Stimulated activated CD8-positive, alpha-beta memory T cell treated with anti-CD3 and anti-CD28 coated beads, Interleukin-4, amount 100 ng/mL, for 48 hours (primary cell): ENCODE measurements at regions not wholly inside any gene's neighbourhood (a gene's known extent, or its start where the extent isn't known, plus 50 kb on each side); places are given as distances from the start of the nearest gene placed in this dataset.

ENCODE experiments used
- DNase-seq: peaks from one replicate; pipeline ENCODE4 v3.0.0-alpha.2; 2020

DNA sequence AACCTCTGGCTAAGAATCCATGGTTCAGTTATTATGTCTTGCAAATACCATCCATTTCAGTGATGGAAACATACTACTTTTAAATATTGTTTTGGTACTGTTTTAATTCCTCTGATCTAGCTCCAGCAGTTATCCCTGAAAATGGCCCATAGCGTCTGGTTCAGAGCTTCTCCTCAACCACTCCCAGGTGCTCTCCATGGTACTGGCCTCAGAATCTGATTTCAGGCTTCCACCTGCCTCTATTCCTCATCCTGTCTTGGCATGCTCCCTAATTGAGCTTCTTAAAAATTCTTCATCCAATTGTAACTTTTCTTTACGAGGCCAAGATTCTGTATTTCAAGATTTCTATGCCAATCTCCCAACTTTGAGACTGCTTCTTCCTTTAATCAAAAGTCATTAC is 236.3 kb downstream of the HTR7 start:
- no peak for DNase-seq

DNA sequence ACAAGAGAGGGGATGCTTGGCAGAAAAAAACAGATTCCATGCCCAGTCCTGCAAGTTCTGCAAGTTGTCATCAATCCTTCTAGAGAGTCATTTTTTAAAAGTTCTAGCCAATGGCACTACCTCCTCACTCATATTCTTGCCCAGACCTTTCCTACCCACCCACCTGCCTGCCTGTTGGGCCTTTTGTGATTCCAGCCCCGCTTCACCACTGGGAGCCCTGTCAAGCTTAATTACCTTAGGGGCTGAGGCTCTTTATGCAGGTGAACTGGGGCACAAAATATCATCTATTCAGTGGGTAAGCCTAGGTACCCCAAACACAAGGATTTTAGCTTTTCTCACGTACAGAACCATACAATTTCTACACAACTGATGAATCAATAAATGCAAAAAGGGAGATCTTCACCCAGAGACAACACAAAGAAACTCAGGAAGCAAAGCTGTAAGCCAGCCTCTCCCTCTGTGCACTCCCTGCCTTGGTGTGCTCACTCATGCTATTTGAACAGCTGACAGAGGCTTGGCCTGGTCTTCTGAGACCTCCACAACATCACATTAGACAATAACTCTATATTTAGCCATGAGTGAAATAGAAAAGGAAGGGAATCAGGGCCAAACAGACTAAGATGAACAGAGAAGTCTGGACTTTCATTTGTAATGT is 222.6 kb downstream of the HTR7 start:
- DNase-seq, result no peak

- no peak for DNase-seq
Observed at GRCh38 chr10:90640756-90641155, 217.1 kb downstream of the HTR7 start.

DNA sequence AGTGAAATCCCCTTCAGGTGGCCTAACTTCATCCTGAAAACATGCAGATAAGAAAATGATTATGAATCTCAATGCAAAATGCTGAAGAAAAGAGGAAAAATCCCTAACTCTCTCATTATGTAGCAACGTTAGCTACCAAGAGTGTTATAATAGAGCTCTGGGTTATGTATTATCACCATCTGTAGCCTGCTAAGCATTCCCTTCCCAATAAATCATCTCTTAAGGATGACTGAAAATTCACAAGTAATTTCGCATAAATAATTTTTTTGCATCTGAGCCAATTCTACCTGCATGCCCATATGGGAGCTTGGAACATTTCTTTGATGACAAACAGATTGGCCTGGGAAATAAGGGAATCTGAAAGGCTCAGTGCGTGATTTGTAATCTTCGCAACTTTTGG is 216.1 kb downstream of the HTR7 start:
- DNase-seq, result no peak

GRCh38 chr10:90642136-90642535 is 215.7 kb downstream of the HTR7 start:
- no peak for DNase-seq

GRCh38 chr10:90642650-90643049 is 215.2 kb downstream of the HTR7 start:
- DNase-seq, result no peak

DNA sequence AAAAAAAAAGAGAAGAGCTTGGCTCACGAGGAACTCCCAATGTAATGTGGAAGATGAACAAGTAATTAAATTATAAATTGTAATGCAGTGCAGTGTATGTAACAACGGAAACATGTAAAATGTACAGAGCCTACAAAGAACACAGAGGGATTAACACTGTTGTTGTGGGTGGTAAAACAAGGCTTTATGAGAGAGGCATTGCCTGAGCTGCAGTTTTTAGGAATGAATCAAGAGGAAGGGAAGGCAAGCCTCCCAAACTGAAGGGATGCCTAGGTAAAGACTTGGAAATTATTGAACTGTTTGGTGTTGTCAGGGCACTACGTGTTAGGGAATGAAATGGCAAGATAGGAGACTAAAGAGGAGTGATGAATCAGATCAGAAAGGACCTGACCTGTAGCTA is 213.7 kb downstream of the HTR7 start:
- no peak for DNase-seq

DNA sequence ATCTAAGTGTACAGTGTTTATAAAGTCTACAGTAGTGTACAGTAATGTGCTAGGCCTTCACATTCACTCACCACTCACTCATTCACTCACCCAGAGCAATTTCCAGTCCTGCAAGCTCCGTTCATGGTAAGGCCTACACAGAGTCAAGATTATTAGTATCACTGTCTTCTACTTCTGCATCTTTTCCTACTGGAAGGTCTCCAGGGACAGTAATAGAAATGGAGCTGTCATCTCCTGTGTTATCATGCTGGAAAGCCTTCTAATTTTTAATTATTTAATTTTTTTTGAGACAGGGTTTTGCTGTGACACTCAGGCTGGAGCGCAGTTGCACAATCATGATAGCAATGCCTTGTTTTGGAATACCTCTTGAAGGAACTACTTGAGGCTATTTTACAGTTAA is 207.0 kb downstream of the HTR7 start:
- DNase-seq, result no peak

DNA sequence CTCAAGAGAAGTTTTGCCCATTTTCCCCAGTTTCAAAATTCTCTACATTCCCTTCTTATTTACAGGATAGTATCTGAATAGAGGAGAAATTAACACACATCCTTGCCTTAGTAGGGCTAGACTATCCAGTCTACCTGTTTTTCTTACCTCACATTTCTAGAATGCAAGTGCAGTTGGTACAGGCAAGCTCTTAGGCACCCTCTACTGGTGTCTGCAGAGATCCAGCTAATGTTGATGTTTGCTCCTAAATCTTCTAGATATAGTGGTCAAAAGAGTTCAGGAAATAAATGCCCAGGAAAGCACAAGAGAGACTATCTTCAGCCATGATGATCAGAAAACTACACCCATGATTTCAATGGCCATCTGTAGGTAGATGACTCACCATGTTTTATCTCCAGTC is 205.3 kb downstream of the HTR7 start:
- DNase-seq, result no peak

GRCh38 chr10:90658791-90659190 is 199.0 kb downstream of the HTR7 start:
- DNase-seq, result no peak

- no peak for DNase-seq
Observed at GRCh38 chr10:90665905-90666662, 191.8 kb downstream of the HTR7 start.

GRCh38 chr10:90674461-90674860 is 183.4 kb downstream of the HTR7 start:
- no peak for DNase-seq

DNA sequence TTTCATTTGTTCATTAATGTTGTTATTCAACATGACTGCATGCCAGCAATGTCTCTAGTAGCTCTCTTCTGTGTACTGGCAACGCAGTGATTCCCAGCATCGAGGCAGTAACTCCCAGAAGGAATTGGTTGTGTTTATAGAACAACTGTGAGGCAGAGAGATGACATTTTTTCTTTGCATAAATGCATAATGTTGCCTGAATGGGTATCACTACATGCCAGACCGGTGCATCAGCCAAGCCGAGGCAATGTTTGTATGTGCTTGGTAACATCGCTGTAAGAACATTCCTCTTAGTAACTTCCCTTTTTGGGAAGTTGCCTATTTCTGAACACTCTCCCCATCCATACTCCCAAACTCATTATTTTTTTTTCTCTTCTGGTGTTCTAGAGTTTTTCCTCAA is 182.9 kb downstream of the HTR7 start:
- DNase-seq, result no peak

- no peak for DNase-seq
Observed at GRCh38 chr10:90675621-90676020, 182.2 kb downstream of the HTR7 start.
